ENCODE measurements at regions not wholly inside any gene's neighbourhood (a gene's known extent, or its start where the extent isn't known, plus 50 kb on each side); places are given as distances from the start of the nearest gene placed in this dataset.

DNA sequence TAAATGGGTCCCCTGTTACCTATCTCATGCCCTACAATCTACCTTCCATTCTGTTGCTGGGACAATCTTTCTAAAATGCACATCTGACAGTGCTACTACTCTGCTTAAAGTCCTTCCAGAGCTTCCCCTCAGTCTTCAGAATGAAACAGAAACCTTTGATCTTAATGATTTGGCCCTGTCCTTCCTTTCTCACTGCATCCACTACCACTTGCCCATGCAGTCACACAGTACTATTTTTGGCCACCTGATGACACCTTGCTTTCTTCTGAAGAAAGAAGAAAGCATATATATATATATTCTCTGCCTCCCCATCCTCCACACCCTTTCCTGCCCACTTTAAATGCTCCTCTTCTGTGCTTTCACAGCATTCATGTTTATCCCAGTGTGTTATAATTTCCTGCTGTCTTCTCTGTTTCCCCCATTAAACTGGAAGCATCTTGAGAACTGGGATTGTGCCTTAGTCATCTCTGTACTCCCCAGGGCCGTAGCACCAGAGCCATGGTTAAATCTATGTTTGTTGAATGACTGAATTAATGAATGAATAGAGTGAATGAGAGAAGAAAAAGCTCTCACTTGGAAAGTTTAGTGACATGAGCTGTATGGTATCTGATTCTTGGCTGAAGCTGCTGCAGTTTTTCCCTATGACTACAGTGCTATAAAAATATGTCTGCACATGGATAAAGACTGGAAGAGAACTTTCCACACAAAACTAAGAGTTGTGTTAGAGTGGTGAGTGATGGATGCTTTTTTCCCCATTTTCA, 56.2 kb downstream of the RTL9 start:
- Histone ChIP-seq H3K9me3 (ENCODE audit: control insufficient read depth, insufficient read depth, low read length) (no peaks in the 10 kb centered on the region), H4K20me1 (ENCODE audit: control insufficient read depth, insufficient read depth, low read depth, low read length) (no peaks in the 10 kb centered on the region), H3K79me2 (ENCODE audit: control insufficient read depth, low read length) (no peaks in the 10 kb centered on the region), H3K4me1 (ENCODE audit: control insufficient read depth, low read length) (0 out of 2 replicates have a peak, but pooled peaks cover 4% of the 10 kb centered on the region), H3F3A (ENCODE audit: control insufficient read depth, insufficient read depth) (no peaks in the 10 kb centered on the region), H3K27ac (ENCODE audit: low read depth, low read length) (no peak overlapping the region), H3K4me3 (ENCODE audit: low read length) (no peak overlapping the region), H3K9me2 (replicated peaks; ENCODE audit: control insufficient read depth, low read length) (no peaks in the 10 kb centered on the region), H3K27me3 (ENCODE audit: control insufficient read depth, low read length) (no peaks in the 10 kb centered on the region), H3K4me2 (ENCODE audit: low read length) (no peak overlapping the region), H3K36me3 (ENCODE audit: control insufficient read depth, low read length) (no peaks in the 10 kb centered on the region)
- no peak for TF ChIP-seq EZH2phosphoT487 (IDR thresholded peaks at IDR 0.05; ENCODE audit: borderline replicate concordance, low read length)
- TF ChIP-seq, protein P1, sequence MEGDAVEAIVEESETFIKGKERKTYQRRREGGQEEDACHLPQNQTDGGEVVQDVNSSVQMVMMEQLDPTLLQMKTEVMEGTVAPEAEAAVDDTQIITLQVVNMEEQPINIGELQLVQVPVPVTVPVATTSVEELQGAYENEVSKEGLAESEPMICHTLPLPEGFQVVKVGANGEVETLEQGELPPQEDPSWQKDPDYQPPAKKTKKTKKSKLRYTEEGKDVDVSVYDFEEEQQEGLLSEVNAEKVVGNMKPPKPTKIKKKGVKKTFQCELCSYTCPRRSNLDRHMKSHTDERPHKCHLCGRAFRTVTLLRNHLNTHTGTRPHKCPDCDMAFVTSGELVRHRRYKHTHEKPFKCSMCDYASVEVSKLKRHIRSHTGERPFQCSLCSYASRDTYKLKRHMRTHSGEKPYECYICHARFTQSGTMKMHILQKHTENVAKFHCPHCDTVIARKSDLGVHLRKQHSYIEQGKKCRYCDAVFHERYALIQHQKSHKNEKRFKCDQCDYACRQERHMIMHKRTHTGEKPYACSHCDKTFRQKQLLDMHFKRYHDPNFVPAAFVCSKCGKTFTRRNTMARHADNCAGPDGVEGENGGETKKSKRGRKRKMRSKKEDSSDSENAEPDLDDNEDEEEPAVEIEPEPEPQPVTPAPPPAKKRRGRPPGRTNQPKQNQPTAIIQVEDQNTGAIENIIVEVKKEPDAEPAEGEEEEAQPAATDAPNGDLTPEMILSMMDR (IDR thresholded peaks at IDR 0.05; ENCODE audit: low read depth, low read length, poor library complexity, severe bottlenecking), result no peak

DNA sequence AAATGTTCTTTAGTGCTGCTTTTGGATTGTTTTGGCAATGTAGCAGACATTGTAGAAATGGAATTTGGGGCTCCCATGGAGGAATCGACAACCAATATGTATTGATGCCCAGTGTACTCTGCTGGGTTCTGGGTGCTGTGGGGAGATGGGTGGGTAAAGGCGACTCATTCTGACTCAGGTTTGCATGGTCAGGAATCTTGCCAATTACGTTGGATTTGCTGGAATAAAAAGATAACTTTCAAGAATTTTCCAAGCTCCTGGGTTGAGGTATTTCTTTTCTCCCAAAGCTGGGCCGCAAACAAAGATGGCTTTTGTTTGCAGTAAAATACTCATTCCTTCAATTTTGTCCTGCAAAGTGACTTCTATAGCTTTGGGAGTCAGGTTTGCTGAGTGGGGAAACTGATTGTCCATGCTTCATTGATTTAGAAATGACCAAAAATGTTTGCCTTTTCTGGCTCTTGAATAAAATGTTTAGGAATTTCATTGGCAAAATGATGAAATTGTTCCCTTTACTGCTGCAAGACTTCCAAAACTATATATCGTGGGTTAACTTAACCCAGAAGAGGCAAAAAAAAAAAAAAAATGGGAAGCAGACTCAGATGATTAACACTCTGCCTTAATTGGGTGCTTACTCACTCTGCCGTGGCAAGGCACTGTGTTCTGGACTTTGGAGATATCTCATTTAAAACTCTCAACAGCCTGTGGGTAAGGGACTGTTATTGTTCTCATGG, 57.0 kb downstream of the RTL9 start:
- Histone ChIP-seq H3K4me1 (ENCODE audit: control insufficient read depth, low read length) (0 out of 2 replicates have a peak, but pooled peaks cover 4% of the 10 kb centered on the region), H3K36me3 (ENCODE audit: control insufficient read depth, low read length) (no peaks in the 10 kb centered on the region), H3K27ac (ENCODE audit: low read depth, low read length) (no peak overlapping the region), H3K9me2 (replicated peaks; ENCODE audit: control insufficient read depth, low read length) (no peaks in the 10 kb centered on the region), H3K9me3 (ENCODE audit: control insufficient read depth, insufficient read depth, low read length) (no peaks in the 10 kb centered on the region), H3K79me2 (ENCODE audit: control insufficient read depth, low read length) (no peaks in the 10 kb centered on the region), H3K4me3 (ENCODE audit: low read length) (no peak overlapping the region), H3F3A (ENCODE audit: control insufficient read depth, insufficient read depth) (no peaks in the 10 kb centered on the region), H4K20me1 (ENCODE audit: control insufficient read depth, insufficient read depth, low read depth, low read length) (no peaks in the 10 kb centered on the region), H3K27me3 (ENCODE audit: control insufficient read depth, low read length) (no peaks in the 10 kb centered on the region), H3K4me2 (ENCODE audit: low read length) (no peak overlapping the region)
- TF ChIP-seq, protein P1 (IDR thresholded peaks at IDR 0.05; ENCODE audit: low read depth, low read length, poor library complexity, severe bottlenecking), result no peak
- no peak for TF ChIP-seq EZH2phosphoT487 (IDR thresholded peaks at IDR 0.05; ENCODE audit: borderline replicate concordance, low read length)

GRCh38 chrX:110417128-110417527, 58.5 kb downstream of the RTL9 start:
- H3K36me3 ChIP-seq (ENCODE audit: control insufficient read depth, low read length), result no peaks in the 10 kb centered on the region
- 0 out of 2 replicates have a peak, but pooled peaks cover 4% of the 10 kb centered on the region for H3K4me1 ChIP-seq (ENCODE audit: control insufficient read depth, low read length)
- TF ChIP-seq, protein P1 (IDR thresholded peaks at IDR 0.05; ENCODE audit: low read depth, low read length, poor library complexity, severe bottlenecking), result no peak
- no peak for TF ChIP-seq EZH2phosphoT487 (IDR thresholded peaks at IDR 0.05; ENCODE audit: borderline replicate concordance, low read length)
- no peaks in the 10 kb centered on the region for H4K20me1 ChIP-seq (ENCODE audit: control insufficient read depth, insufficient read depth, low read depth, low read length)
- H3K9me3 ChIP-seq (ENCODE audit: control insufficient read depth, insufficient read depth, low read length), result no peaks in the 10 kb centered on the region
- H3K9me2 ChIP-seq (replicated peaks; ENCODE audit: control insufficient read depth, low read length), result no peaks in the 10 kb centered on the region
- no peaks in the 10 kb centered on the region for H3F3A ChIP-seq (ENCODE audit: control insufficient read depth, insufficient read depth)
- no peaks in the 10 kb centered on the region for H3K79me2 ChIP-seq (ENCODE audit: control insufficient read depth, low read length)
- no peak overlapping the region for H3K27ac ChIP-seq (ENCODE audit: low read depth, low read length)
- H3K4me3 ChIP-seq (ENCODE audit: low read length), result no peak overlapping the region
- no peaks in the 10 kb centered on the region for H3K27me3 ChIP-seq (ENCODE audit: control insufficient read depth, low read length)
- H3K4me2 ChIP-seq (ENCODE audit: low read length), result no peak overlapping the region

Measured in DOHH2 (cell line).